AG09319 (cell line): ENCODE measurements at regions not wholly inside any gene's neighbourhood (a gene's known extent, or its start where the extent isn't known, plus 50 kb on each side); places are given as distances from the start of the nearest gene placed in this dataset.

Source experiments
- DNase-seq: peaks from one replicate; pipeline ENCODE4 v3.0.0-alpha.2; 2010; ENCODE audit warnings: low read depth; ENCODE audit errors: extremely low read depth
- CTCF ChIP-seq: IDR thresholded peaks from 2 replicates; pipeline ENCODE4 v1.5.1; 2011; ENCODE audit warnings: low read depth, mild to moderate bottlenecking, inconsistent platforms, low read length, moderate library complexity

- no peak for DNase-seq
- no peak for TF ChIP-seq CTCF
Observed at GRCh38 chr2:200212862-200213425, 93.5 kb upstream of the SPATS2L start.

GRCh38 chr2:200216310-200216709 lies 90.2 kb upstream of the SPATS2L start:
- TF ChIP-seq CTCF: no peak

GRCh38 chr2:200217320-200217719 lies 89.2 kb upstream of the SPATS2L start:
- no peak for TF ChIP-seq CTCF
- DNase-seq: no peak

More at GRCh38 chr2:200216310-200216709, 90.2 kb upstream of the SPATS2L start:
- DNase-seq: no peak

GRCh38 chr2:200218645-200219044 lies 87.8 kb upstream of the SPATS2L start:
- TF ChIP-seq CTCF: no peak
- DNase-seq: no peak

GRCh38 chr2:200219309-200220113 lies 87.0 kb upstream of the SPATS2L start:
- TF ChIP-seq CTCF: no peak
- no peak for DNase-seq

GRCh38 chr2:200220251-200220650 lies 86.2 kb upstream of the SPATS2L start:
- TF ChIP-seq CTCF: no peak
- DNase-seq: no peak
